Hematopoietic multipotent progenitor cell treated with erythropoietin and hydrocortisone succinate and interleukin-3 and kit ligand, for 17 days (in vitro differentiated cells): ENCODE measurements at regions not wholly inside any gene's neighbourhood (a gene's known extent, or its start where the extent isn't known, plus 50 kb on each side); places are given as distances from the start of the nearest gene placed in this dataset.
"Not testable (repeated sequence)": the region's sequence is repeated elsewhere in the genome, so short reads cannot be mapped to it uniquely, and the experiment has no call there.

Experiments used
- DNase-seq: peaks from one replicate; pipeline ENCODE4 v3.0.0-alpha.2; 2015; ENCODE audit warnings: low spot score

- DNase-seq, result no peak
These were observed 88.7 kb downstream of the PLXNA1 start for GRCh38 chr3:127071597-127072001.

- DNase-seq, result no peak
These were observed 89.4 kb downstream of the PLXNA1 start for GRCh38 chr3:127072221-127072771.

GRCh38 chr3:127072971-127073783 lies 90.3 kb downstream of the PLXNA1 start:
- no peak for DNase-seq

GRCh38 chr3:127073941-127074820 lies 91.3 kb downstream of the PLXNA1 start:
- no peak for DNase-seq

GRCh38 chr3:127074900-127075360 lies 92.0 kb downstream of the PLXNA1 start:
- no peak for DNase-seq

- DNase-seq, result not testable (repeated sequence)
These were observed 93.5 kb downstream of the PLXNA1 start for GRCh38 chr3:127076166-127076992.

GRCh38 chr3:127077068-127077467 lies 94.2 kb downstream of the PLXNA1 start:
- DNase-seq, result no peak

- no peak for DNase-seq
These were observed 94.7 kb downstream of the PLXNA1 start for GRCh38 chr3:127077505-127078064.

GRCh38 chr3:127078626-127079025 lies 95.7 kb downstream of the PLXNA1 start:
- DNase-seq, result no peak

GRCh38 chr3:127079211-127079610 lies 96.3 kb downstream of the PLXNA1 start:
- DNase-seq, result no peak

GRCh38 chr3:127081001-127081720 lies 98.2 kb downstream of the PLXNA1 start:
- DNase-seq, result no peak

- DNase-seq, result no peak
These were observed 99.2 kb downstream of the PLXNA1 start for GRCh38 chr3:127082066-127082465.

- no peak for DNase-seq
These were observed 101.0 kb downstream of the PLXNA1 start for GRCh38 chr3:127083778-127084397.

- DNase-seq, result no peak
These were observed 101.6 kb downstream of the PLXNA1 start for GRCh38 chr3:127084401-127084990.

- no peak for DNase-seq
These were observed 102.7 kb downstream of the PLXNA1 start for GRCh38 chr3:127085576-127085975.

GRCh38 chr3:127086591-127086990 lies 103.7 kb downstream of the PLXNA1 start:
- DNase-seq, result not testable (repeated sequence)

GRCh38 chr3:127087441-127087840 lies 104.5 kb downstream of the PLXNA1 start:
- DNase-seq, result no peak

GRCh38 chr3:127088511-127089351 lies 104.2 kb upstream of the PRR23E start:
- DNase-seq, result no peak
